GM12878 (cell line): ENCODE measurements at regions not wholly inside any gene's neighbourhood (a gene's known extent, or its start where the extent isn't known, plus 50 kb on each side); places are given as distances from the start of the nearest gene placed in this dataset.

Experiments used
- CUX1 ChIP-seq: IDR thresholded peaks from 2 replicates; pipeline ENCODE4 v1.6.1; 2012; ENCODE audit warnings: improper control_type of control experiment, low read depth, low read length; ENCODE audit not compliant: insufficient replicate concordance
- ESRRA ChIP-seq: IDR thresholded peaks from 2 replicates; pipeline ENCODE4 v1.6.1; 2012; ENCODE audit warnings: mild to moderate bottlenecking, low read length, improper control_type of control experiment
- ETV6 ChIP-seq, 2 experiments: fragments of 450-650 bp in 1 of 2; IDR thresholded peaks in 1 of 2; conservative IDR thresholded peaks in 1 of 2; 2 replicates each; pipeline ENCODE4 v1.6.1; 2014; ENCODE audit warnings: antibody characterized with exemption in 1 of 2, borderline replicate concordance in 1 of 2, low read depth in 1 of 2, mild to moderate bottlenecking in 1 of 2, moderate library complexity in 1 of 2
- FOS ChIP-seq: IDR thresholded peaks from 3 replicates; pipeline ENCODE4 v1.6.1; 2011; ENCODE audit warnings: borderline replicate concordance; ENCODE audit not compliant: insufficient read length; ENCODE audit errors: extremely low read depth
- IRF4 ChIP-seq: IDR thresholded peaks from 2 replicates; pipeline ENCODE4 v1.6.1; 2011; ENCODE audit warnings: low read depth, low read length
- NFYA ChIP-seq: IDR thresholded peaks from 2 replicates; pipeline ENCODE4 v1.6.1; 2011; ENCODE audit warnings: low read depth, mild to moderate bottlenecking, low read length, improper control_type of control experiment, borderline replicate concordance
- NKRF ChIP-seq: fragments of 450-650 bp; conservative IDR thresholded peaks from 2 replicates; pipeline ENCODE4 v1.6.1; 2017; ENCODE audit warnings: mild to moderate bottlenecking, moderate library complexity
- POLR2AphosphoS5 ChIP-seq: IDR thresholded peaks from 2 replicates; pipeline ENCODE4 v1.6.1; 2011; ENCODE audit warnings: mild to moderate bottlenecking, low read length, inconsistent platforms
- PRDM15 ChIP-seq: fragments of 450-650 bp; formaldehyde crosslinking; IDR thresholded peaks from 2 replicates; pipeline ENCODE4 v1.4.0; 2020; ENCODE audit warnings: mild to moderate bottlenecking, moderate library complexity
- RAD21 ChIP-seq: IDR thresholded peaks from 2 replicates; pipeline ENCODE4 v1.6.1; 2011; ENCODE audit warnings: mild to moderate bottlenecking, low read depth, low read length, moderate library complexity; ENCODE audit not compliant: insufficient read depth
- RELA ChIP-seq: fragments of 450-650 bp; IDR thresholded peaks from 2 replicates; pipeline ENCODE4 v1.8.0; 2014; ENCODE audit warnings: borderline replicate concordance; ENCODE audit not compliant: partially characterized antibody
- RFX5 ChIP-seq: IDR thresholded peaks from 2 replicates; pipeline ENCODE4 v1.6.1; 2011; ENCODE audit warnings: low read depth, low read length, improper control_type of control experiment
- RUNX3 ChIP-seq: IDR thresholded peaks from 2 replicates; pipeline ENCODE4 v1.6.1; 2012; ENCODE audit warnings: low read length, inconsistent platforms
- SIN3A ChIP-seq: IDR thresholded peaks from 2 replicates; pipeline ENCODE4 v1.6.1; 2012; ENCODE audit warnings: low read depth, low read length, improper control_type of control experiment
- SMAD5 ChIP-seq: IDR thresholded peaks from 2 replicates; pipeline ENCODE4 v1.6.1; 2016; ENCODE audit warnings: antibody characterized with exemption, low read depth
- SMC3 ChIP-seq: IDR thresholded peaks from 2 replicates; pipeline ENCODE4 v1.6.1; 2011; ENCODE audit warnings: low read length, improper control_type of control experiment, borderline replicate concordance
- TAF1 ChIP-seq: IDR thresholded peaks from 2 replicates; pipeline ENCODE4 v1.6.1; 2011; ENCODE audit warnings: mild to moderate bottlenecking, low read depth, low read length, borderline replicate concordance
- YY1 ChIP-seq: IDR thresholded peaks from 2 replicates; pipeline ENCODE4 v1.6.1; 2011; ENCODE audit warnings: low read depth, mild to moderate bottlenecking, low read length
- ZNF217 ChIP-seq: fragments of 450-650 bp; IDR thresholded peaks from 2 replicates; pipeline ENCODE4 v1.6.1; 2017; ENCODE audit warnings: antibody characterized with exemption, mild to moderate bottlenecking

GRCh38 chrX:140918398-140919038, 83.9 kb upstream of the SPANXB1 start (continued):
- TF ChIP-seq PRDM15 (no peak), SMAD5 (no peak), YY1 (peak; percentile 73), ETV6 (conservative IDR thresholded peaks at IDR 0.05 in 1 of 2, IDR thresholded peaks at IDR 0.05 in 1 of 2; ENCODE audit: borderline replicate concordance in 1 of 2, low read depth in 1 of 2) (no peak), RFX5 (no peak), ESRRA (peak; percentile 95), ZNF217 (no peak), POLR2AphosphoS5 (no peak), CUX1 (no peak), SMC3 (peak; percentile 36; the same call in 1 of the 2 replicates), FOS (no peak), IRF4 (no peak), NKRF (no peak), TAF1 (no peak), RELA (no peak), NFYA (no peak), RAD21 (peak; percentile 47), SIN3A (no peak), RUNX3 (no peak)
